ENCODE measurements at regions not wholly inside any gene's neighbourhood (a gene's known extent, or its start where the extent isn't known, plus 50 kb on each side); places are given as distances from the start of the nearest gene placed in this dataset.
"Not testable (repeated sequence)": the region's sequence is repeated elsewhere in the genome, so short reads cannot be mapped to it uniquely, and the experiment has no call there.

GRCh38 chr12:60594035-60594711, 998.3 kb downstream of the SLC16A7 start:
- CTCF ChIA-PET, result no interaction called here
- no peak for ATAC-seq
- H3K4me3 Mint-ChIP-seq, result no peak overlapping the region
- H3K9me3 Mint-ChIP-seq, result peaks cover 2% of the 10 kb centered on the region
- POLR2A ChIA-PET, result no interaction called here
- H3K4me1 Mint-ChIP-seq (ENCODE audit: low read depth), result no peaks in the 10 kb centered on the region
- no peaks in the 10 kb centered on the region for H3K36me3 Mint-ChIP-seq (ENCODE audit: low read depth)
- intact Hi-C loops (cut with micrococcal nuclease), result no loop called here
- no peak for DNase-seq
- TF ChIP-seq, protein P1, sequence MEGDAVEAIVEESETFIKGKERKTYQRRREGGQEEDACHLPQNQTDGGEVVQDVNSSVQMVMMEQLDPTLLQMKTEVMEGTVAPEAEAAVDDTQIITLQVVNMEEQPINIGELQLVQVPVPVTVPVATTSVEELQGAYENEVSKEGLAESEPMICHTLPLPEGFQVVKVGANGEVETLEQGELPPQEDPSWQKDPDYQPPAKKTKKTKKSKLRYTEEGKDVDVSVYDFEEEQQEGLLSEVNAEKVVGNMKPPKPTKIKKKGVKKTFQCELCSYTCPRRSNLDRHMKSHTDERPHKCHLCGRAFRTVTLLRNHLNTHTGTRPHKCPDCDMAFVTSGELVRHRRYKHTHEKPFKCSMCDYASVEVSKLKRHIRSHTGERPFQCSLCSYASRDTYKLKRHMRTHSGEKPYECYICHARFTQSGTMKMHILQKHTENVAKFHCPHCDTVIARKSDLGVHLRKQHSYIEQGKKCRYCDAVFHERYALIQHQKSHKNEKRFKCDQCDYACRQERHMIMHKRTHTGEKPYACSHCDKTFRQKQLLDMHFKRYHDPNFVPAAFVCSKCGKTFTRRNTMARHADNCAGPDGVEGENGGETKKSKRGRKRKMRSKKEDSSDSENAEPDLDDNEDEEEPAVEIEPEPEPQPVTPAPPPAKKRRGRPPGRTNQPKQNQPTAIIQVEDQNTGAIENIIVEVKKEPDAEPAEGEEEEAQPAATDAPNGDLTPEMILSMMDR (IDR thresholded peaks at IDR 0.05), result no peak
- no peak overlapping the region for H3K27ac Mint-ChIP-seq
- H3K27me3 Mint-ChIP-seq, result no peaks in the 10 kb centered on the region

DNA sequence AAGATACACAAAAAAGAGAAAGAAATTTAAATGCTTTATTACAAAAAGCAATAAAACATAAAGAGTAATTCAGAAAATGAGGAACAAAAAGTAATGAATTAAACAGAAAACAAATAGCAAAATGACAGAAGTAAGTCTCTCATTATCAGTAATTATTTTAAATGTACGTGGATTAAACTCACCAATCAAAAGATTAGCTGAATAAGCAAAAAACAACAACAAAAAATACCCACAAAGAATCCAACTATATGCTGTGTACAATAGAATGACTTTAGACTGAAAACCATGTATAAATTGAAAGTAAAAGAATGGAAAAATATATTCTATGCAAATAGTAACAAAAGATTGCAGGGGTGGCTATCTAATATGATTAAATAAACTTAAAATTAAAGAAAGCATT, 1006.8 kb downstream of the SLC16A7 start:
- no peak overlapping the region for H3K27ac Mint-ChIP-seq
- no peak overlapping the region for H3K4me3 Mint-ChIP-seq
- DNase-seq (no peak), ATAC-seq (no peak)
- H3K27me3 Mint-ChIP-seq, result no peaks in the 10 kb centered on the region
- CTCF ChIA-PET, result interaction anchor here (0.7 kb wide), 1 partner anchor 152 kb away, joined by 3 read pairs; no protein-coding TSS in a partner anchor
- intact Hi-C loops (cut with micrococcal nuclease), result no loop called here
- H3K36me3 Mint-ChIP-seq (ENCODE audit: low read depth), result no peaks in the 10 kb centered on the region
- no peaks in the 10 kb centered on the region for H3K4me1 Mint-ChIP-seq (ENCODE audit: low read depth)
- POLR2A ChIA-PET, result no interaction called here
- TF ChIP-seq, protein P1 (IDR thresholded peaks at IDR 0.05), result no peak
- peaks cover 14% of the 10 kb centered on the region for H3K9me3 Mint-ChIP-seq

DNA sequence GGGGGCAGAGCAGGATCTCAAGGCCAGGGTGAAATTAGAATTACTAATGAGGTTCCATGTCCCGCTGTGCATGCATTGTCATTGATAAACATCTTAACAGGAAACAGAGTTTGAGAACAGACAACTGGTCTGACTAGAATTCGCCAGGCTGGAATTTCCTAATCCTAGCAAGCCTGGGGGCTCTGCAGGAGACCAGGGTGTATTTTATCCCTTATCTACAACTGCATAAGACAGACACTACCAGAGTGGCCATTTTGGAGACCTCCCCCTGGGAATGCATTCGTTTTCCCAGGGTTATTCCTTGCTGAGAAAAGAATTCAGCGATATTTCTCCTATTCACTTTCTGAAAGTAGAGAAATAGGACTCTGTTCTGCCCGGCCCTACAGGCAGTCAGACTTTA, 1007.6 kb downstream of the SLC16A7 start:
- POLR2A ChIA-PET; H3K4me1 Mint-ChIP-seq (ENCODE audit: low read depth); H3K27me3 Mint-ChIP-seq; DNase-seq; ATAC-seq; H3K27ac Mint-ChIP-seq; intact Hi-C loops (cut with micrococcal nuclease); CTCF ChIA-PET; H3K4me3 Mint-ChIP-seq; H3K36me3 Mint-ChIP-seq (ENCODE audit: low read depth): not testable (repeated sequence)
- H3K9me3 Mint-ChIP-seq, result peaks cover 16% of the 10 kb centered on the region

GRCh38 chr12:60616400-60616799, 1020.6 kb downstream of the SLC16A7 start:
- H3K36me3 Mint-ChIP-seq (ENCODE audit: low read depth), result no peaks in the 10 kb centered on the region
- H3K27me3 Mint-ChIP-seq, result no peaks in the 10 kb centered on the region
- ATAC-seq (no peak), DNase-seq (no peak)
- ChIA-PET CTCF (no interaction called here), POLR2A (no interaction called here)
- TF ChIP-seq, protein P1 (IDR thresholded peaks at IDR 0.05), result no peak
- no peak overlapping the region for H3K4me3 Mint-ChIP-seq
- no peaks in the 10 kb centered on the region for H3K4me1 Mint-ChIP-seq (ENCODE audit: low read depth)
- peaks cover 8% of the 10 kb centered on the region for H3K9me3 Mint-ChIP-seq
- no peak overlapping the region for H3K27ac Mint-ChIP-seq
- intact Hi-C loops (cut with micrococcal nuclease), result no loop called here

DNA sequence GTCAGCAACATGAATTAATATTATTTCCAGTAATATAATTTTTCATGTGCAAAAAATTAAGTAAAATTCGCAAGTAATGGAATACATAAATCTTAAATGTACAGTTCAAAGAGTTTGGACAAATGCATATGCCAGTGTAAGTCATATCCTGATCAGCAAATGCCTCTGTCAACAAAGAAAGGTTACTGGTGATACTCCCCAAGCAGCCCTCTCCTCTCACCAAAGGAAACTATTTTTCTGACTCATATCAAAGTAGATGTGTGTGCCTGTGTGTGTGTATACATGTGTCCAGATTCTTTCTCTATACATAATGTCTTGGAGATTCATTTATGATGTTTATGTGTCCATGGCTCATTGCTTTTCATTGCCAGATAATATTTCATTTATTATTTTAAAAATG, 1035.0 kb downstream of the SLC16A7 start:
- DNase-seq, result no peak
- Mint-ChIP-seq H3K4me1 (ENCODE audit: low read depth) (no peaks in the 10 kb centered on the region), H3K9me3 (no peaks in the 10 kb centered on the region), H3K27me3 (no peaks in the 10 kb centered on the region), H3K36me3 (ENCODE audit: low read depth) (no peaks in the 10 kb centered on the region), H3K4me3 (no peak overlapping the region), H3K27ac (no peak overlapping the region)
- ChIA-PET POLR2A (no interaction called here), CTCF (no interaction called here)
- intact Hi-C loops (cut with micrococcal nuclease), result no loop called here
- TF ChIP-seq, protein P1 (IDR thresholded peaks at IDR 0.05), result no peak
- no peak for ATAC-seq
